Embryonic facial prominence (tissue), 1 donor: ENCODE measurements at regions not wholly inside any gene's neighbourhood (a gene's known extent, or its start where the extent isn't known, plus 50 kb on each side); places are given as distances from the start of the nearest gene placed in this dataset.
"Not testable (repeated sequence)": the region's sequence is repeated elsewhere in the genome, so short reads cannot be mapped to it uniquely, and the experiment has no call there.

Experiments
- DNase-seq: peaks from one replicate; pipeline ENCODE4 v3.0.0-alpha.2; 2016; ENCODE audit errors: extremely low spot score

DNA sequence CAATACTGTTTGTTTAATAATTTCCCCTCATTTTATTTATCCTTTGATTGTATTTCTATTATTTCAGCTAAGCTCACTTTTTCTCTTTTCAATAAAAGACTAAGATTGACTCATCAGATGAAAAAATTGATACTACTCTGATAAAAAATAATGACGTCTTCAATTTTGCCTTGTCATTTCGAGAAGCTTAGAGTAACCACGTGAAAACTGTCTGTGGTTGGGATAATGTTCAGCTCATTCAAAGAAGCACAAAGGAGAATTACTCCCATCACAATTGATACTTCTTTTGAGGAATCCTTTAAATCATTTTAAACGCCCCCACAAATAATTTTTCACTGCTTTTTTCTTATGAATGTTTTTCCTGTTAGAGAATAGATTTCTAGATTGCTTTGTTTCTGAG, 318.7 kb upstream of the SLITRK1 start:
- DNase-seq, result no peak

DNA sequence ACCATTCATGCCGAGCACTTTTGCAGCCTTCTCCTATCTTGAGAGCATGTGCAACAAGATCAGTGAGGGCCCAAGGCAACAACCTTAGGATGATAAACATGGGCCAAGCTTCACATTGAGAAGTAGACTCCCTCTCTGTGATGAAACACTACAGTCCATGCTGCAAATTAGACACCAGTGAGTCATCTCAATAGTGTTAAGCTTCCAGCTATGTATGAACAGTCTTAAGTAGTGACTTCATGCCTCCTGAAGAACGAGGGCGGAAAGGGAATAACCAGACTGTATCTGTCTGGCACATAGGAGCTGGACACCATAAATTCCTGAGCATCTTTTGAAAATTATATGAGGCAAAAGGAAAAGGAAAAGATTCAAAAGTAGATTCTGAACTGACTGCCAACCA, 309.9 kb upstream of the SLITRK1 start:
- no peak for DNase-seq

DNA sequence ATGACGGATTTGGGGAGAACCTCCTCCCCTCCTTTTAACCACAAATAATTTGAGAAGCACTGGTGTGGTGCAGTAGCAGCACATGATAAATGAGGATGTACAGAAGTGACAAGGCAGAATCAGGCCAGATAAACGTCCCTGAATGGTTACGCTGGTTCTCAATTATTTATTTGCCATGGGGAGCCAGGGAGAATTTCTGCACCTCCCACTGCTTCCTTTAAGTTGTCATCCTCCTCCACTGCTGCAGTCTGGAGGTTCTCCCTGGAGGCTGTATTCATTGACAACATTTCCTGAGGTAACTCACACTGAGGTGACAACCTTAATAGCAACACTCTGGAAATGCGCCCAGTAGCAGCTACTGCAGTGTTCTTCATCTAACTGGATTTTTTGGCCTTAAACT, 308.9 kb upstream of the SLITRK1 start:
- DNase-seq, result no peak

DNA sequence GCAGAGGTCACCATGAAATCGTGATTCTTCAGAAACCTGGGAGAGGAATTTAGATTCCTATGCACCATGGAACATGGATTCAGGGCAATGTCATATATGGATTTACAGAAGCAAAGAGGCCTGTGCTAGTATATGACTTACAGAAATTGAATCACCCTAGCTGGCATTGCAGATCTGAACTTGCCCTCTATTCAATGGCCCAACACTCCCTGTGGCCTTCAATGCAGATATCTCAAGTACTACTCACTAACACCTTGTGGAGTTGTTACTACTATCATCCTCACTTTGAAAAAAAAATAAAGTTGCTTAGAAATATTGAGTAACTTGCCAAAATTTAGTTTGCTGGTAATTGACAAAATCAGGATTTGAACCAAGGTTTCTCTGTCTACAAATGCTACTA, 305.4 kb upstream of the SLITRK1 start:
- DNase-seq, result no peak

DNA sequence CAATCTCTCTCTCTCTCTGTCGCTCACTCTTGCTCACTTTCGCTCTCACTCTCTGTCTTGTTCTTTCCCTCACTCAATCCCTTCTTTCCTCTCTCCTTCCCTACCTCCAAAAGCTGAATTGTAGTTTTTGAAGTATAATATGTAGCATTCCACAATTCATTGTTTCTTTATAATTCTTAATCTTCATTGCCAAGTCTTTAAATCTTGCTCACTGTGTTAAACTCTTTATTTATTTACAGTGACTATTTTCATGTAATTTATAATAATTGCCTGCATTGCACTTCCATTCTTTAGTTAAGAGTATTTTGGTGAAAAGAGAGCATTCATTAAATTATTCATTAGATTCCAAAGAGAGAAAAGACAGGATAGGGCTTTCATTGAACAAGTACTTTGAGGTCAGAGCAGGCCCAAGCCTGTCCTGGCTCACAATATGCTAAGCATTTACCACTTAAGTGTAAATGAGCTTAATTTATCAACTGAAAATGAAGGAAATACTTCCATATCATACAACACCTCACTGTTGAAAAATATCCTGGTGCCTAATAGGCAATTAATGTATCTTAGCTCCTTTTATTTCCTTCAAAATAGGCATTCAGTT, 257.4 kb upstream of the SLITRK1 start:
- DNase-seq, result no peak

DNA sequence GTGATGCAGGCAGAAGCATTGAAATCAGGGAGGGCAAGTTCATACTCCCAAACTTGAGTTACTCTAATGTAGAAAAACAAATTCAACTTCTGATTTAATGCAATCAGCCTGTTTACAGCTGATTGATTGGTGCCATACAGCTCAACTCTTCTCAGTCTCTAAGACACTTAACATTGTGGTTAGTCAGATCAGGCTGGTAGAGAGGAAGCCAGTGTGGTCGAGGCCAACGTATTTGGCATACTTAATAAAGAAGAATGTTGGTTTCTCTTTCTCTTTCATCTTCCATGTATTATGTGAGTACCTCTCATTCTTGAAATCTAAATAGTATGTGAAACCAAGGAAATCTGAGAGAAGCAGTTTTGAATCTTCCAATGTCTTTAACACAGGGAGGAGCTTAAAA, 255.0 kb upstream of the SLITRK1 start:
- no peak for DNase-seq

DNA sequence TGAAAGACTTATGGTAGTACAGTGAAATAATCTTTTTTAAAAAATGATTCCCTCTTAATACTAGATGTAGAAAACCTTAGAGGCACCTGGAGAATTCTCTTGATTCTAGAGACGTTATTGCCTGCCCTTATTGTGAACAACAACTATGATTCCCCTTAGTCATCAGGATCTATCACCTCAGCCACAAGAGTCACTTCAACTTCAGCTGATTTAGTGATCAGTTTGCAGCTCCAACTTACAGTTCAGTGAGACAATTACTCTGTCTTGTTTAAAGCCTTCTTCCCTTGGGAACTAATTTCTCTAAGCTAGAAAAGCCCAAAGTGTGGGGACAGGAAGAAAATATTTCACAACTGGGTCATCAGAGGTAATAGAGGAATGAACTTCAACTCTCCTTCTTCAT, 254.3 kb upstream of the SLITRK1 start:
- no peak for DNase-seq

DNA sequence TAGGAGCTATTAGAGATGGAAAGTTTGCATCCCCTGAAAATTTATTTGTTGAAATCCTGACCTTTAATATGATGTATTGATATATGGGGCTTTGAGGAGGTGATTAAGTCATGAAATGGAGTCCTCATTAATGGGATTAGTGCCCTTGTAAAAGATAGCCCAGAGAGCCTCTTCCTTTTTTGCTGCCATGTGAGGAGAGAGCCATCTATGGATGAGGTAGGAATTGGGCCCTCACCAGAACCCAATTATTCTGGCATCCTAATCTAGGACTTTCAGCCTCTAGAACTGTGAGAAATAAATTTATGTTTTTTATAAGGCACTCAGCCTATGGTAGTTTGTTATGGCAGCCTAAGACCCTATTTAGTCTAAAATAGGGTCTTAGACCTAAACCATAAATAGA, 250.2 kb upstream of the SLITRK1 start:
- DNase-seq, result no peak

DNA sequence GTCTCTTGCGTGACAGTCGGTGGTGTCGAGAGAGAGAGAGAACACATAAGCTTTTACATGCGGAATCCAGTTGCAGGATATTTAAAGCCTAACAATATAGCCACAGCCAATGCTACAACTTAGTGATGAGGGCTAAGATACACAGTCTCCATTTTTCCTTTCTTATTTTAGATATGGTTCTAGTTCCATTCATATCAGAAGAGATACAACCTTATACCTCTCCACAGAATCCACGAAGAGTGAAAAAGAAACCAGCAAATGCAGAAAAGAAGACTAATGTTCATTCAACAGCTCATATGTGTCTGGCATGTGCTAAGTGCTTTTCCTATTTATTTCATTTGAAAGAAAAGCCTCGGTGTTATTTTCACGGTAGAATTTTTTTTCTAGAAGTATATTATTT, 249.0 kb upstream of the SLITRK1 start:
- no peak for DNase-seq

DNA sequence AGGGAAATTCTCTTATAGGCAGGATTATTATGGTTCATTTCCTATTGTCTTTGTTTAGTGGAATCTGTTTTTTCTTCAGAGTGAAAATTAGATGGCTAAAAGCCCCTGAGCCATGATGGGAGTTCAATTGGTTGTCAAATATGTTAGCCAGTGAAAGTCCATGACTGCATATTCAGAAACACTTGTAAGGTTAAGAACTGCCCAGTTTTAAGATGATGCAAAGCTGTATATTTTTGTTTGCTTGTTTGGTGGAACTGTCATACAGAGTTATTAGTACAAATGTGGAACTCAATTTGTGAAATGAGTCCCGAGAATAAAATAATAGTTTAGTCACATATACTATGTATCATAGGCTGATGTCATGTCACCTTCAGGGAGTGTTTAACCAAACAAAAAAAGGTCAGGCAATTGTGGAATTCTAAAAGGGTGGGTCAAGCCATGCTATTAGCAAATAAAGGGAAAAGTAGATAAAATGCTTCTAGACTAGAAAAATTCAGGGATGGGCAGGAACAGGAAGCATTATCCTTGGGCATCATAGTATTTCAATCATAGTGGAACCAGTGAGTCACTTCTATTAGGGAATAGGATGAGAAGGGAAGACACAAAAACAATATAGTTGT, 248.3 kb upstream of the SLITRK1 start:
- DNase-seq, result no peak

DNA sequence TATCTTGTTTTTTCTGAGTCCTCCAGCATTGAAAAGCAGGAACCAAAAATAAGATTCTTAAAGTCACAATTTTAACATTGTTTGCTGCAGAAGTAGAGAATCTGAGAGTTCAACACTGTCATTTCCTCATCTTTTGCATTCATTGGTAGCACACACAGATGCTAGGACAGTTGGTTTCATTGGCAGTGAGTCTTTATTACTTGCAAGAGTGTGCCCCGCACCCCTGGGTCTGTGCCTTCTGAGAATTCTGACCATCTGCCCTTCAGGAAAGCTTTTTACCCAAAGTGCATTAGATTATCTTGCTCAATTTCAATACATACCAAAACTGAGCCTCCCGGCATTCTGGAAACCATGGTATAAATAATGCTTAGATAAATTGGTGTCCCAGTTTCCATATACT, 247.7 kb upstream of the SLITRK1 start:
- DNase-seq, result no peak

DNA sequence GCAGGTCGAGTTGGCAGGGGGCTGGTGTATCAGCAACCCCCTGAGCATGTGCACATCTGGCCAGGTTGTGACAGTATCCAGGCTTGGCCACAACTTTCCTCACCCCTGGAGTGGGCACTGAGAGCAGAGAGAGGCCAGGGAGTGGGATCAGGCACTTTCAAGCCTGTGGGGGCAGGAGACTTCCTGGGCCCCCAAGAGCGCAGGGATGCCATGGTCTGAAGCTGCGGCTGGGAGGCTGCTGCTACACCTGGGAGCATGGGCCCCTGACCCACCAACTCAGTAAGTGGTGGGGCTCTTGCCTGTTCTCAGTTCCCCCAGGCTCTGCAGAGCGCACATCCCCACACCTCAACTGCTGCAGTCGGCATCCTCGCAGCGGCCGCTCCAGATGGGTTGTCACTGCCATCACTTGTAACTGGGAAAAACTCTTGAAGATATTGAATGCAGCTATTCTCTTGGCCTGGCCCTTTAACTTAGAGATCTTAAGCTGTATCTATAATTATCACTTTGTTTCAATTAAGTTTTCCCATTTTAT, 245.4 kb upstream of the SLITRK1 start:
- DNase-seq, result no peak

DNA sequence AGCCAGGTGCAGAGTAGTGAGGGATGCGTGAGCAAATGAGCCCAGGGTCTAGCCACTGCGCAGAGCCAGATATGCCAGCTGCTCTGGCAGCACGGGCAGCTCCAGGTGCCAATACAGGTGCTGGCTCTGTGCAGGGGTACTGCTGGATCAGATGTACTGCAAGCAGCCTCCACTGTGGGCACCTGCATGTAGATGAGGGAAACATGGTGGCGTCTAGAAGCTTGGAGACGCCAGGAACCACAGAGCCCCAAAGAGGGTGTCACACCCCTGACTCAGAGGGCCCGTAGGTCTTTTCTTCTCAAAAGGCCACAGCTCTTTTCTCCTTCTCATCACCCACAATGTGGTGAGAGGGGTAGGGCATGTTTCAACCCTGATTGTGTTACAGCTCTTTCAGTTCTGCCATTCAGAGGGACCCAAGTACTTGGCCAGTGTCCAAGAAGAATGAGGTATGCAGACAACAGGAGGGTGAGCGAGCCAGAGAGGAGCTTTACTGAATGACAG, 244.4 kb upstream of the SLITRK1 start:
- no peak for DNase-seq

DNA sequence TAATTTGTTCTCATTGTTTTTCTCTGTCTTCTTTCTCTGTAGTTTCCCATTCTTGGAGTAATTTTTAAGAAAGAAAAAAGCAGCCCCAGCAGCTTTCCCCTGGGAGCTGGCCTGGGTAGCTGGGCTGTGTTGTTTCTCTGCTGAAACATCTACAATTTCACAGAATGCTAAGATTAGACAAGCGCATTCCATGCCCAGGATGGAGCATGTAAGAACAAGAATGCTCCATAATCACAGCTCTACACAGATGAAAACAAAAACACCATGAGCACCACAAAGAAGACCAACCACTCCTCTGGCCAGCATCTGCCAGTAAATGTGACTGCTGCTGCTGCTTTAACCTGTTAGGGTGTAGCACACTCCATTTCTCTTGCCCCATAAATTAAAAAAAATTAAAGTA, 239.2 kb upstream of the SLITRK1 start:
- no peak for DNase-seq

DNA sequence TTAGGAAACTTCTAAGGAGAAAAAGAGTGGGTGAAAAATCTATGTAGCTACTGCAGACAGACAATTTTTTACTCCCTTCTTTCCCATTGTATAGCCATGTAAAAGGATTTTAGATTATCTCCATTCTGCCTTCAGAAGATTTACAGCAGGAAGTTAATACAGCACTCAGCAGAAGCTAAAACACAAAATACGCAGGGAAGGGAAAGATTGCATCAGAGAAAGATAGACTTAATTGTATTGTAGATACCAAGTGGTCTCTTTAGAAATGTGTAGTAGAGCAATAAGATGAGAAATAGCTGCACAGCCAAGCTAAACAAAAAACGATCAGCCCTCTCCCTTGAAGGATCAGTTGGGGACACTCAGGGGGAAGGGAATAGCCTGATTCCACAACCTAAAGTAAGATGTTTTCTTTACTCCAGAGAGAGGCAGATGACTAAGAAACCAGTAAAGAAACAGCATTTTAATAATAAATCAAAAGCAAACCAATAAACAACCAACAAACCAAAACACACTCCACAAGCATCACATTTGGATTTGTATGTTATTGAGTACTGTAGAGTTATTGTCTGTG, 236.7 kb upstream of the SLITRK1 start:
- DNase-seq, result no peak

DNA sequence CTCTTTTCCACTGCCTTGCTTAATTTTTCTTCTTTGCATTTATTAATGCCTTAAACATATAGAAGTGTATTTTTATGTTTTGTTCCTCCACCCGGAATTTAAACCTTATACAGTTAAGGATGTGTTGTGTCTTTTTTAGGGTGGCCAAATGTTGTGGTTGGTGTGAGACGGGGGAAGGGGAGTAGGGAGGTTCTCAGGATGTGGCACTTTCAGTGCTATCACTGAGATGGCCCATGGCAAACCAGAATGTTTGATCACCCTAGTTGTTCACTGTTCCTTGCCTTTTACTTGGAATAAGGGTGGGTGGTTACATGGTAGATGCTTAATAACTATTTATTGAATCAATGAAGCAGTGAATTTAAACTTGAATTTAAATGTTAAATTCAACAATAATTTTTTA, 216.0 kb upstream of the SLITRK1 start:
- no peak for DNase-seq

DNA sequence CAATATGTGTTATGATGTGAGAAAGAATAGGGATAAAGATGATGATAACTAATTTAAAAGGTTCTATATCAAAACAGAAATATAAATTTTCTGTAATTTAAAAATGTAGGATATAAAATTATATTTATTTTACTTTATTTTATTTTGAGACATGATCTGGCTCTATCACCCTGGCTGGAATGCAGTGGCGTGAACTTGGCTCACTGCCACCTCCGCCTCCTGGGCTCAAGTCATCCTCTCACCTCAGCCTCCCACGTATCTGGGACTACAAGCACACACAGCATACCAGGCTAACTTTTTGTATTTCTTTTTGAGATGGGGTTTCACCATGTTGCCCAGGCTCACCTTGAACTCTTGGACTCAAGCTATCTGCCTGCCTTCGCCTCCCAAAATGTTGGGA, 214.9 kb upstream of the SLITRK1 start:
- DNase-seq, result no peak

DNA sequence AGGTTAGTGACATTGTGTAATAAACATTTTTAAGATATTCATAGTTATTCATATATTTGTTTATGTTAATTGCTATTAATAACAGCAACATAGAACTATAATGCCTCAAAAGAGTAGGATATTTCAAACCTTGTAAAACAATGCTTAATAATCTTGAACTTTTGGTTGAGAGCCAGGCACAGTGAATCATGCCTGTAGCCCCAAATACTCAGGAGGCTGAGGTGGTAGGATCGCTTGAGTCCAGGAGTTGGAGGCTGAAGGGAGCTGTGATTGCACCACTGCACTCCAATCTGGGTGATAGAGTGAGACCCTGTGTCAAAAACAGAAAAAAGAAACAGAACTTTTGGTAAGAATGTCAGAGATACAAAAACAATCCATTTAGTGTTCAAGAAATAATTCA, 213.9 kb upstream of the SLITRK1 start:
- DNase-seq, result no peak

DNA sequence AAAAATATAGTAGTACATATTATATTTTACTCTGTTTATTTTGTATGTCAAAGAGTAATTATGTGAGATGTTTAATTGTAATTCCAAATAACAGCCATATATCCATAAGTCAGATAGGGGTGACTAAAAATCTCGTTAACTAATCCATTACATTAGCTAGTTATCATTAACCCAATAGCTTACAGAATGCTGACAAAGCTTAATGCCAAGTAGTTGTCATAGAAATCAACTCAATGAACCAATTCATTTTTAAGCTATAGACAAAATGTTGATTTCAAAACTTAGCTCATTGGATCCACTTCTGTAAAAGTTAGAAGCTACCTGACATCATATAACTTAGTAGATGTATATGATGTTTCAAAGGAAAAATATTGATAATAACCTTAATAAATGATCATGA, 206.7 kb upstream of the SLITRK1 start:
- no peak for DNase-seq

DNA sequence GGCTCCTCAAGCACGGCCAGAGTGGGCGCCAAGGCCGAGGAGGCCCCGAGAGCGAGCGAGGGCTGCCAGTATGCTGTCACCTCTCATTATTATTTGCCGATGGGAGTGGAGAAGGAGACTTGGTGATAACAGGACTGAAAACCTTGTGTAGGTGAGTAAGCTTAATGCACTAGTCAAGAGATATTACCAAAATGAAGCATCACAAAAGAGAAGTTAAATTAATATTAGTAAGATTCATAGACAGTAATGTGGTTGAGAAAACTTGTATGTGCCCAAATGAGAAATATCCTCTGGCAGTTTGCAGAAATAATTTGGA, 204.5 kb upstream of the SLITRK1 start:
- no peak for DNase-seq

DNA sequence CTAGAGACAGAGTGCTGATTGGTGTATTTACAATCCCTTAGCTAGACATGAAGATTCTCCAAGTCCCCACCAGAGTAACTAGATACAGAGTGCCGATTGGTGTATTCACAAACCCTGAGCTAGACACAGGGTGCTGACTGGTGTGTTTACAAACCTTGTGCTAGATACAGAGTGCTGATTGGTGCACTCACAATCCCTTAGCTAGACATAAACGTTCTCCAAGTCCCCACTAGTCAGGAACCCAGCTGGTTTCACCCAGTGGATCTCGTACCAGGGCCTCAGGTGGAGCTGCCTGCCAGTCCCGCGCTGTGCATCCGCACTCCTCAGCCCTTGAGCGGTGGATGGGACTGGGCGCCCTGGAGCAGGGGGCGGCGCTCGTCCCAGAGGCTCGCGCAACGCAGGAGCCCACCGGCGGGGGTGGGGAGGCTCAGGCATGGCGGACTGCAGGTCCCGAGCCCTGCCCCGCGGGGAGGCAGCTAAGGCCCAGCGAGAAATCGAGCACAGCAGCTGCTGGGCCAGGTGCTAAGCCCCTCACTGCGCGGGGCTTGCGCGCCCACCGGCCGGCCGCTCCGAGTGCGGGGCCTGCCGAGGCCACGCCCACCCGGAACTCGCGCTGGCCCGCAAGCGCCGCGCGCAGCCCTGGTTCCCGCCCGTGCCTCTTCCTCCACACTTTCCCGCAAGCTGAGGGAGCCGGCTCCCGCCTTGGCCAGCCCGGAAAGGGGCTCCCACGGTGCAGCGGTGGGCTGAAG, 204.0 kb upstream of the SLITRK1 start:
- not testable (repeated sequence) for DNase-seq

DNA sequence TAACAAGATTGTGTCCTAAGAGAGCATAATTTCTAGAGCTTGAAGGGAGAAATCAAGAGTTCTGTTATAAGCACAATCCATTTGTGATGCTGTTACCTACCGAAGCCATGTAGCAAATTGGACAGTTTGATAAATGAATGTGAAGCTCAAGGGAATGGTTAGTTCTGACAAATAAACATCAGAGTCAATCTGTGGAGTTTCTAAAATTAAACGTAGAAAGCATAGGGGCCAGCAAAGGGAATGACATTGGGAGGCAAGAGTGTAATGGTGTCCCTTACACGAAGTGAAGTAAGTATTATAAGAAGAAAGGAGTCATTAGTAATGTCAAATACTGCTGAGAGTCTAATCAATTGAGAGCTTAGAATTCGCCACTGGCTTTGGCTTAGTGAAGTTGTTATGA, 200.2 kb upstream of the SLITRK1 start:
- no peak for DNase-seq
